Activated CD4-positive, alpha-beta T cell treated with anti-CD3 and anti-CD28 coated beads, Interleukin-2, amount 50 U/mL, for 24 hours (primary cell): ENCODE measurements at regions not wholly inside any gene's neighbourhood (a gene's known extent, or its start where the extent isn't known, plus 50 kb on each side); places are given as distances from the start of the nearest gene placed in this dataset.
A peak's percentile ranks its signal among the peaks of the same experiment; 100 is the strongest.
"Not testable (repeated sequence)": the region's sequence is repeated elsewhere in the genome, so short reads cannot be mapped to it uniquely, and the experiment has no call there.

Source experiments
- DNase-seq, 2 donors: peaks; one replicate each; pipeline ENCODE4 v3.0.0-alpha.2; 2020; ENCODE audit warnings: low read depth in 1 of 2, low spot score in 1 of 2

DNA sequence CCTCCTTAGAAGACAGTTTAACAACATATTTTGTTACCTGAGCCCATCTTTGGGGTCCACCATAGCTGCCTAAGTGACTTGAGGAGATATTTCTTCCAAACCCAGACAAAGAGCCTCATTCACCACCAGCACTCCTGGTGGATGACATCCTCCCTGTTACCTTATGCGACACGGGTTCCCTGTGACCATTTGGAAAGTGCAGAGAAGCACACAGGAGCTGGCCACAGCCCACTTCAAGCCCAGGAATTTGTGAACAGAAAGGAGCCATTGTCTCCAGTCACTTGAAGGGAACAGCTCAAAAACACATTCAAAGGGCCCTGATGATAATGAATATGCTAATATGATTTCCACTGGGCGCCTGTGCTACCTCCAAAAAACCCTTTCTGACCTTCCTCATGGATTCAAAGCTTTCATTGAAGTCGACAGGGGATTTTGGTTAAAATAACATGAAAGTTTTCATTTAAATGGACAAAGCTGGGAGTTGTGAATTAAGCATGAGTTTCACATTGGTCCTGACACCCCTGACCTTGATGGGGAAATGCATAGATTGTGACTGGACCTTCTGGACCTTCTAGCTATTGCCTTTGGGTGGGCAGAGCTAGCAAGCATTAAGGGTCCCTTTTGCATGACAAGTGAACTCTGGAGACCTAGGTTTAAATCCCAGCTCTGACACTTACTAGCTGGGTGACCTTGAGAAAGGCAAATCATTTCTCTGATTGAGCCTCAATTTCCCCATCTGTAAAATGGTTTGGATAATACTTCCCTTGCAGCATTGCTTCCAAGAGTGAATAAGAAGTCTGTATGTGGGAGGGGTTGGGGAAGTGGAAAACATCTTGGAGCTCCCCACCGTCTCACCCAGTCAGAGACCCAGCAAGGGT, 83.3 kb upstream of the SIRPA start:
- DNase-seq: no peak

DNA sequence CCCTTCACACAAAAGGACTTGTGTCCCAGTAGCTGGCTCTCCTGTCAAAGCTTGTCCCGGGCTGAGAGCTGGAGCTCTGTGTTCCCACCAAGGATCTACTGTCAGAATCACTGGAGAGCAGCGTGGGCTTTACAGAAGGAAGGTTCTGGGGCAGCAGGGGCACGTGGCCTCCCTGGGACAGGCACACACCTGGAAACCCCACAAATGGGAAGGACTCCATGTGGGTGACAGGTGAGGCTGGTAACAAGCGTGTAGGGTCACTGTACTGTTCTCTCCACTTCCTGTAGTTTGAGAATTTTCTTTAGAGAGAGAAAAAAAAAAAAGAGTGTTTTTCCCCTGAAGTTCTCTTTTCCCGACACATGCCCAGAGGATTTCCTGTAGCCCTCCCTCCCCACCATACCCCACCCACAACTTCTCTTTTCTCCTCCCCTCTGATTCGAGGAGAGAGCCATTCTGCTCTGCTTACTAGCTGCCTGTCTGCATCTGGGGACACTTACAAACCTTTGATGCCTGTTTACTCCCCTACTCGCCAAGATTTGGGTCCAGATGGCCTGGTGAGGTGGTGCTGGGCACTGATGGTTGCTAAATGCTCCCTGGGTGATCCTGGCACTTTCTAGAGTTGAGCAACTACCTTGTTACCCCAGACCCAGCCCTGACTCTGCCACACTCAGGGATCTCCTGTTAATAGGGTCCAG, 84.1 kb upstream of the SIRPA start:
- no peak for DNase-seq

DNA sequence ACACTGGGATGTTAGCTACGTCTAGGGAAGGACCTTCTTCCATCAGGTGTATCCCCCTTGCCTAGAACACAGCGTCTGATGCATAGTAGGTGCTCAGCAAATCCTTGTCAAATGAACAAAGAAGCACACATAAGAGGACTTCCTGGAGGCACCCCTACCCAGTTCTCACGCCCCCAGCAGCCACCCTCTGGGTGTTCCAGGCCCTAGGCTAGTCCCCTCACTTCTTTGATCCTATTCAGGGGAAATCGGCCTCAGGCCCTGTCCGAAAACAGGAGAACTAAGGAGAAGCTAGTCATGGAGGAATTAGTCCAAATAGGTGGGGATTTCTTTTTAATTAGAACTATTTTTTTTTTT, 84.7 kb upstream of the SIRPA start:
- no peak for DNase-seq

DNA sequence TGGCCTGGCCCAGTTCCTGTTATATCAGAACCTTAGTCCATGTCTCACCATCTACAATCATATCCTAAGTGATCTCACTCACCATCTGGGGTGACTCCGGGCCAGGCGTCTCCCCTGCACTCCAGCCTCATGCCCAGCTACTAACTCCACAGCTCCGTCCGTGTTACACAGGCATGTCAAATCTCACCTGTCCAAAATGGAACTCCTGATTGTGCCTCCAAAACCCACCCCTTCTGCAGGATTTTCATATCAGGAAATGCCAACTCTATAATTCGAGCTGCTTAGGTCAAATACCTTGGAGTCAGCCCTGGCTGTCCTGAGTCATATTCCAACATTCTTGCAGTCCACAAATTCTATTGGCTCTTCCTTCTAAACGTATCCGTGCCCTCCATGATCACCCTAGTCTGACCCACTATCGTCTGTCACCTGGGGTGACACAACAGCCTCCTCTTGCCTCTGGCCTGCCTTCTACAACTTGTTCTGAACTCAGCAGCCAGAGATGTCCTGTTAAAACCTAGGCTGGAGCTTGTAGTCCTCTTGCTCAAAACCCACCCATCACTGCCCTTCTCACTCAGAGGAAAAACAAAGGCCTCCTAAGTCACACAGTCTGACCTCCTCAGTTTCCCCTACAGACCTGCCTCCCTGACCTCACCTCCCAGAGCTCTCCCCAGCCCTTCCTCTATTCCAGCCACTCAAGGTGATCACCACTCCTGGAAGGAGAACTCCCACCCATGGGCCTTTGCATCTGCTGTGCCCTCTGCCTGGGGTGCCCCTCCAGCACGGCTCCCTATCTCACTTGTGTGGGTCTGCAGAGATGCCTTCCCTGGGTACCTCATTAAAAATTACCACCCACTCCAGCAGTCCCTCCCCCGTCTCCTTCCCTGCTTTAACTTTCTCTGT, 85.3 kb upstream of the SIRPA start:
- DNase-seq: no peak

DNA sequence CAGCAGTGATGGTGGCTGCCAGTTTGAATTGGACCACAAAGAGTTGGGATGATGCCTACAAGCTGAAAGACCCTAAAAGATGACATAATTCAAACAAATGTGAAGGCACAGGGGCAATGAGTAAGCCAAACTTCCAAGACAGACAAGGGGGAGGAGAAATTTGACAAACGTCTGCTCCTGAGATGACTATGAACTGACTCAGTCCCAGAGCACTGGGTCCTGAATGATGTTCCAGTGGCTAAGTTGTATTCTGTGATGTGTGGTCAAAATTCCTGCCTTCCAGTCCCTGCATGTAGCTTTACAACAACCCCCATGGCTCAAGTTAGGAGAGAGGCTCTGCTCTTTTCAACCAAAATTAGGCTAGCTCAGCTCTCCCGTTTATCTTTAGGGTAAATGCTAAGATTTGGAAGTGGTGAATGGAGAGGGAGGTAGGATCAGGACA, 86.1 kb upstream of the SIRPA start:
- no peak for DNase-seq

DNA sequence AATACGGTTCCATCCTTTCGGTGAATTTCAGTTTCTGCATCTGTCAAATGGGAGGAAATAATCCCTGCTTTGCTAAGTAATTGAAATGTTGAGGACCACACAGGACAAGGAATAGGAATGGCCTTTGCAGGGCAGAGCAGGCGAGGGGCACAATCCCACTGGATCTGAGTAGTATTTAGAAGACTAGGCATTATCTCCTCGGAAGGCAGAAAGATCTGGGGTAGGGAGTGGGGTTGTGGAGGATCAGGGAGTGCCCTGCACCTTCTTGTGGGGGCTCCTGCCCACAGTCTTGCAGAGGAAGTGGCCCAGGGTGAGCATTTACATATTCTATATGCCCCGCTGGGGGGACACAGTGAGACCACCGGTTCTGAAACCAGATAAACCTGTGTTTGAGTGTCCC, 87.1 kb upstream of the SIRPA start:
- DNase-seq: no peak

DNA sequence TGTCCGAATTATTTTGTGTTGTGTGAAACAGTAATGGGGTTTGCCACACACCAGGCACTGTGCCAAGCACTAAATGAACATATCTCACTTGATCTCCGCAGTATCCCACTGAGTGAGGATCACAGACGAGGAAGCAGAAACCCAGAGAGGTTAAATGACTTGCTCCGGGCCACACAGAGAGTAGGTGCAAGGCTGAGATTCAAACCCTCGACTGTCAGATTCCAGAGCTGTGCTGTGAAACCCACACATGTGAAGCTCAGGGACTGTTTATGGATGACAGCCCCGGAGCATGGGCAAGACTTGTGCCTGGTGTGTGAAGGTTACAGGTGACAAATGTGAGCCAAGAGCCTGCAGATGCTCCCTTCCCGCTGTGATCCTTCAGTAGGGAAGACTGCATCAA, 87.8 kb upstream of the SIRPA start:
- no peak for DNase-seq

DNA sequence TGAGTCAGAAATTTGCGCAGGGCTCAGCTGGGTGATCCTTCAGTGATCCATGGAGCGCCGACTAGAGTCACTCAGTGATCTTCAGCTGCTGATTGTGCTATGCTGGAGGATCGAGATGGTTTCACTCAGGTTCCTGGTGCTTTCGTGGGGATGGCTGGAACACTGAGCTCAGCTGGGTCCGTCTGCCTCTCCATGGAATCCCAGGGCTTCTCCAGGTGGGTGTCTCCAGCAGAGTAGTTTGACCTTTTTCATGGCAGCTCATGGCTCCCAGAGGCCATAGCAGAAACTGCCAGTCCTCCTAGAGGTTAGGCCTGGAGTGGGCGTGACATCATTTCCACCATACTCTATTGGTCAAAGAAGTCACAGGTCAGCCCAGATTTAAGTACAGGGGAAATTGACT, 88.8 kb upstream of the SIRPA start:
- no peak for DNase-seq

DNA sequence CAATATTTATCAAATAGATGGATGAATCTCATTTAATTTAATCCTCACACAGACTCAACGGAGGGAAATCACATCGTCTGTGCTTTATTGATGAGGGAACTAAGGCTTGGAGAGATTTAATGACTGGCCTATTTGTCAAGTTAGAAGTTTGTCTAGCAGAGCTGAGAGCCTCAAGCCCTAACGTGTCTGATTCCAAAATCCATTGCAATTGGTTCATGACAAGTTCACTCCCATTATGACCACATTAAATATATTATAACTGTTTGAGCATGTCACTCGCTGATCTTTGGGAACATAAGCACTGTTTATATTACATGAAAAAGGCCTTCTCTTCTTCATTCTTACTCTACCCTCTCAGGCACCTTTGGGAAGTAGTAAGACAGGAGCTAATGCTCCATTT, 89.4 kb upstream of the SIRPA start:
- no peak for DNase-seq

DNA sequence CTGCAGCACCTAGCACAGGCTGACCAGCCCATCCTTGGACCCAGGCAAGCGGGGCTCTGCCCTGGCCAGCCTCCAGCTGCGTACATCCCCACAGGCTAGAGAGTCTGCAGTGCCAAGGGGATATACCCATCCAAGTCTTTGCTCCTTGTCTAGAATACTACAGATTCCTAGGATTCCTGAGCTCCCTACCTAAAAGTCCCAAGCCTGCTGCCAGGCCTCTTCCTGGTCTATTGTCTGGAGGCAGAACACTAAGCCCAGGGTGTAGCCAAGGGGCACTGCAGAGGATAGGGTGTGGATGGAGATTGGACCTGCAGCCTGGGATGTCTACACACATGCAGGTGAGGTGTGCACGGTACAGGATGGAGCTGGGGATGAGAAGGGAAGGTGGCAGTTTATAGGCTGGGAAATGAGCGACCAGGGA, 90.0 kb upstream of the SIRPA start:
- no peak for DNase-seq

DNA sequence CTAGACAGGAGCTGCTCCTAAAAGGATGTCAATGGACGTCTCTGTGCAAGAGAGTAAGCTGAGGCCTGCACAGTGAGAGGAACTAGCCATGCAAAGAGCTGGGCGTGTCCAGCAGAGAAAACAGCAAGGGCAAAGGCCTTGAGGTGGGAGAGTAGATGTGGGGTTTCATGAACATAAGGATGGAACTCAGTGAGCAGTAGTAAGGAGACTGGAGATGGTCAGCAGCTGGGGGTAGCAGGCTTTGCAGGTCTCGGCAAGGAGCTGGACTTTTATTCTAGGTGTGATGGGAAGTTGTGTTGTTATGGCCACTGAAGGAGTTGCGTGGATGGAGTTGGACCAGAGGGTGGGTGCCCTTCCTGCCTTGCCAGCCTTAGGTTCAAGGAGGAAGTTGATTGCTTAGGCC, 90.7 kb upstream of the SIRPA start:
- DNase-seq: no peak

DNA sequence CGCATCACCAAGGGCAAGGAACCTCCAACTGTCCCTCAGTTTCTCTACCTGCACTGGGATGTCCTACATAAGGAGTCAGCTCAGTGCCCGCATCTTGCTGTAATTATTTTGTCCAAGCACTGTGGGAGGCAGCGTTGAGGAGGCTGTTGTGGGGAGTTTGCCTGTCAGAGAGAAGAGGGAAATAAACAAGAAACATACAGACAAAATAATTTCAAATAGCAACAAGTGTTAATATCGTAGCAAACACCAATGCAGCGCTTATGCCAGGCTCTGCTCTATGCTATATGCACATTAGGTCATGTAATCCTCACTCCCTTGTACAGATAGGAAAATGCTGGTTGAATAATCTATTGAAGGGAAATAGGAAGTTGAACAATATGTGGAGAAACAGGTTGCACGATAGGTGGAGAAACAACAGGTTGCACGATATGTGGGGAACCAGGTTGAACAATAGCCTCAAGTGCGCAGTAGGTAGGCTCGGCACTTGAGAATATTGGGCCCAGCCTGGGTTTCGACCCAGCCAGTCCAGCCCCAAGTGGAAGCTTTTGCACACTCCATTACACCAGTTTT, 91.2 kb upstream of the SIRPA start:
- DNase-seq: no peak

DNA sequence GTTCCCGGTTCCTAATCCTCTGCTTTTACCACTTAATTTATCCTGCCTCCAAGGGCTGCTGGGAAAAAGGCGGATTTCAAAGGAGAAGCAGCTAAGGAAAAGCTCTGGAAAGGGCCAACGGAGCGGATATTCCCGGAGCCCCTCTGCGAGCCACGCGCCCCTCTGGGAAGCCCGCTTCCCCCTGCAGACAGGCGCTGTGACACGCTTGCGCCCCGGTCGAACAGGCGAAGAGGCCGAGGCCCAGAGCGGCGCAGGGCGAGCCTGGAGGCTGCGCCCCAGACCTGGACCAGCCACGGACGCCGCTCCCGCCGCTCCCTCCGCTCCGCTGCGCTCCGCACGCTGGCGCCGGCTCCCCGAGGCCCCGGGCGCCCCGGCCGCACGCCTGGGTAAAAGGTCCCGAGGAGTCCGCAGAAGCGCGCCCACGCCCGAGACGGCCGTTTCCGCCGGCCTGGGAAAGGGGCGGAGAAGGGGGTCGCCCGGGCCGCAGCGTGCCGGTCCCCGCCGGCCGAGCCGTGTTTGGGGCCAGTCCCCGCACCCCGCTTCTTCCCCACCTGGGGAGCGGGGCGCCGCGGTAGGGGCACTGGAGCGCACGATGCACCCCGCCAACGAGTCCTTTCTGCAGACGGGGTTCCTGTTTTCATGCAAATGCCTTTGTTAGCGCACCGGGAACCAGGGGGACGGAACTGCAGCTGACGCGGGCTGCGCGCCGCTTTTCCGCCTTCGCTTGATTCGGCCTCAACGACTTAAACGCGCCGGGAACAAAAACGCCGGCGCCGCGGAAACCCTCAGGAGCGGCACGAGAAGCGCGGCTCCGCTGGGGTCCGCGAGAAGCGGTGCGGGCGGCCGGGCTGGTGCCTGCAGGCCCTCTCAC, 91.9 kb upstream of the SIRPA start:
- no peak for DNase-seq

DNA sequence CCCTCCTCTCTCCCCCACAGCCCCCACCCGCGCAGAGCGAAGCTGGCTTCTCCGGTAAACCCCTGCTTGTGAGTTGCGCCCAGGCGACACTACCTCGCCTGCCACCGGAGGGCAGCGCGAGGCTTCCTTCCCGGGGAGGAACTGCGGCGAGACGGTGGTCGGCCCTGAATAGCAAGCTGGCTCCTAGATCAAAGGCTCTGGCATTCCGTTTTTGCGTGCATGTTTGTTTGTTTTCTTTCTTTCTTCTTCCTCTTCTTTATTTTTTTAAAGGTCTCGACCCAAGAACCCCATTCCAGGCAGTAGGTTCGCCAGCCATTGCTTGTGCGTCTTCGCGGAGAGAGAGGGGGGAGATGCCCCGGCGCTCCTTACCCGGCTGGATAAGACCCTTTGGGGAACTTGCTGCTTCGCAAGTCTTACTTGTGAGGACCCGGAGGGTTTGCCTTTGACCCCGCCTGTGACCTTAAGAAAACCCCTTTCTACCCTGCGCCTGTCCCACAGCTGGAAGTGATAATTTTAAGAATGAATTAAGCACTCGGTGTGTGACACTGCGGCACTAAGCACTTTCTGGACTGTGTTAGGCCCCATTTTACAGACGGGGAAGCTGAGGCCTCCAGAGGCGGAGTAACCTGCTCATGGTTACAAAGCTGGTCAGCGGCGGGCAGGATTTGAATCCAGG, 92.7 kb upstream of the SIRPA start:
- peak in 1 of 2 donors; percentile 11 for DNase-seq

DNA sequence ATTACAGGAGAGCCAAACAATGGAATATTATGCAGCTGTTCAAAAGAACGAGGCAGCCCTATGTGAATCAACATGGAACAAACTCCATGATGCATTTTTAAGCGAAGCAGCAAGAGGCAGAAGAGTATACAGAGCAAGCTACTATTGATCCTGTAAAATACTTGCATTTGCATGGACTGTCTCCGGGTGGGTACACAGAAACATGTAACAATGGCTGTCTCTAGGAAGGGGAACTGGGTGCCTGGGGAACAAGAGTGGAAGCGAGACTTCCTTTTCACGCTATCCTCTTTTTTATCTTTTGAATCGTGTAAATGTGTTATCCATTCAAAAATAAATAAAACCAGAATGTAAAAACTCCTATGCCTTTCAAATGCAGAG, 93.3 kb upstream of the SIRPA start:
- DNase-seq: no peak

DNA sequence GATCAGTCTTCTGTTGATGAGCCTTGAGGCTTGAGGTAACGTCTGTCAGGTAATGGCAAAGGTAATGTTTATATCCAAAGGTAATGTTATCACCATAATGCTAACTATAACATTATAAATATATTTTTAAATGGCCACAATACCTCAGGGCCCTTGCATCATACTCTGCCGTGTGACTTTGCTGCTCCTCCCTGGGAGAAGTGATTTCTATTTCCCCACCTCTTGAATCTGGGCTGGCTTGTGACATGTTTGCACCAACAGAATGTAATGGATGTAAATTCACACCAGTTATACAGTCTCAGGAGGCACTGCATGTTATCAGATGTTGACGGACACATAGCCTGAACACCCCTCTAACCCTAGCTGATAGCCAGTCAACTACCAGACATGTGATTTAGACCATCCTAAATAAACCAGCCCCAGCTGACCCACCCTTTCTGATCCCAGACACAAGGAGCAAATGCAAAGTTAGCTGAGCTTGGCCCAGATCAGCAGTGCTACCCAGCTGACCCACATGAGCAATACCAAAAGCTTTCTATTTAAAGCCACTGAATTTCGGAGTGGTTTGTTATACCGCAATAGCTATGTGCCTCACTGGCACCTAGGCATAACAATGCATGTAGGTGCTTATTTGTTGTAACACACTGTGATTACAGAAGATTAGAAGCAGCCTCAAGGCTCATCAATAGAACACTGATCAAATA, 93.8 kb upstream of the SIRPA start:
- no peak for DNase-seq

DNA sequence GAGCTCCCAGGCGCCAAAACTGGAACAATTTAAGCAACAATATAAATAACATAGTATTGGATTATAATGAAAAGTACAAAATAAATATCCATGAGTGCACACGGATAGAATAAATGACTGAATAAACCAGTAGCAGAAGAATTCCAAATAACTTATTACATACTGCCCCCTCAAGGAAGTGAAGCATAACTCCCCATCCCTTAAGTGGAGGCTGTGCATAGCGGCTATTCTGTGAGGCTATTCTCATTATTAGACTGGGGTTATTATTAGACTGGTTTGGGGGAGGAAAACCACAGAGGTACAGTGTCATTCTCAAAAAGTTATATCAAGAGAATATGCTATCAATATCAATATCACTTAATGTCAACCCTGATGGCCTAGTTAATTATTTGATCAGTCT, 94.4 kb upstream of the SIRPA start:
- DNase-seq: no peak

DNA sequence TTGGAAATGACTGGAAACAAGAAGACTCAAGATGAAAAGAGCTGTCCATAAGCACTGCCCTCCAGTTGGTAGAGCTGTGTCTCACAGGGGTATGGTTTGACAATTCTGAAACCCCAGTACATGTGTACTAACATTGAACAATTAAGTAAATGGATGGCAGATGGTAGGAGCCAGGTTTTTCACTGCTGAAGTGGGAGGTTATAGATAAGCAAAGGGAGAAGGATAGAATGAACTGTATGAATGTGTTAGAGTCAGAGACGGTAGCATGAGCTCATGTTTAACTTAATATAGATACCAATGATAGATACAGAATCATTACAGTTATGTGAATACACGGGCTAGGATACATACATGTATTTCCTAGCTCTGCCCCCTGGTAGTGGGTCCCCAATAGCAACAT, 95.0 kb upstream of the SIRPA start:
- no peak for DNase-seq

DNA sequence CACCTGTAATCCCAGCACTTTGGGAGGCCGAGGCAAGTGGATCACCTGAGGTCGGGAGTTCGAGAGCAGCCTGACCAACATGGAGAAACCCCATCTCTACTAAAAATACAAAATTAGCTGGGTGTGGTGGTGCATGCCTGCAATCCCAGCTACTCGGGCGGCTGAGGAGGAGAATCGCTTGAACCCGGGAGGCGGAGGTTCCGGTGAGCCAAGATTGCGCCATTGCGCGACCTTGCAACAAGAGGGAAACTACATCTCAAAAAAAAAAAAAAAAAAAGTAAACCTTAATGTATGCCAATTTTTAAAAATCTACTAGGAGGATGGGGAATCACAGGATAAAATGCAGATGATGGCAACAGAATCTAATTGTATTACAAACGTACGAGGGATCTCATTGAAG, 95.5 kb upstream of the SIRPA start:
- DNase-seq: not testable (repeated sequence)
